ENCODE measurements at regions not wholly inside any gene's neighbourhood (a gene's known extent, or its start where the extent isn't known, plus 50 kb on each side); places are given as distances from the start of the nearest gene placed in this dataset.

GRCh38 chr12:53825246-53826081 is 73.7 kb upstream of the CISTR start (continued):
- TF ChIP-seq E2F2 (CRISPR knock-in tag; IDR thresholded peaks at IDR 0.05; ENCODE audit: borderline replicate concordance) (no peak), GATAD1 (CRISPR knock-in tag; IDR thresholded peaks at IDR 0.05) (peak; percentile 49; the same call in 1 of the 2 replicates), HIVEP1 (CRISPR knock-in tag; IDR thresholded peaks at IDR 0.05) (no peak), KAT8 (CRISPR knock-in tag; IDR thresholded peaks at IDR 0.05) (peak; percentile 80), ZNF431 (CRISPR knock-in tag; IDR thresholded peaks at IDR 0.05; ENCODE audit: borderline replicate concordance, low read depth) (peak; percentile 72; the same call in 1 of the 2 replicates), SMARCE1 (IDR thresholded peaks at IDR 0.05; ENCODE audit: borderline replicate concordance) (peak; percentile 89; the same call in 1 of the 2 replicates), ZNF652 (CRISPR knock-in tag; IDR thresholded peaks at IDR 0.05; ENCODE audit: borderline replicate concordance, low read depth) (peak; percentile 47; the same call in 1 of the 2 replicates), THRA (CRISPR knock-in tag; IDR thresholded peaks at IDR 0.05; ENCODE audit: borderline replicate concordance) (peak; percentile 90), HMG20A (CRISPR knock-in tag; IDR thresholded peaks at IDR 0.05; ENCODE audit: borderline replicate concordance) (peak; percentile 95), RORA (CRISPR knock-in tag; IDR thresholded peaks at IDR 0.05) (no peak), ZNF574 (CRISPR knock-in tag; IDR thresholded peaks at IDR 0.05) (peak; percentile 63), ATF7-NPFF (CRISPR knock-in tag; IDR thresholded peaks at IDR 0.05; ENCODE audit: low read depth) (no peak), ELK4 (CRISPR knock-in tag; IDR thresholded peaks at IDR 0.05; ENCODE audit: borderline replicate concordance) (no peak), PHF21A (CRISPR knock-in tag; IDR thresholded peaks at IDR 0.05) (peak; percentile 96), ZGPAT (CRISPR knock-in tag; IDR thresholded peaks at IDR 0.05) (peak; percentile 95), ZBTB26 (CRISPR knock-in tag; IDR thresholded peaks at IDR 0.05; ENCODE audit: borderline replicate concordance) (peak; percentile 75; the same call in 1 of the 2 replicates), ZNF781 (CRISPR knock-in tag; IDR thresholded peaks at IDR 0.05; ENCODE audit: borderline replicate concordance, not compliant biosample characterization) (peak; percentile 53), POLR2AphosphoS5 (IDR thresholded peaks at IDR 0.05; ENCODE audit: low read depth, low read length) (no peak), HDAC2 (CRISPR knock-in tag; IDR thresholded peaks at IDR 0.05) (peak; percentile 92), ZNF317 (CRISPR knock-in tag; IDR thresholded peaks at IDR 0.05) (peak; percentile 74; the same call in 1 of the 2 replicates)

Data from HepG2 (cell line).